GM23248 (cell line): ENCODE measurements at regions not wholly inside any gene's neighbourhood (a gene's known extent, or its start where the extent isn't known, plus 50 kb on each side); places are given as distances from the start of the nearest gene placed in this dataset.

Experiments
- DNase-seq: peaks from one replicate; pipeline ENCODE4 v3.0.0-alpha.2; 2015
- H2AFZ ChIP-seq: fragments of 200-600 bp; sonication (generic); 2 replicates; pipeline ENCODE4 v1.6.1; 2016; ENCODE audit warnings: antibody characterized with exemption
- H3F3A ChIP-seq: fragments of 200-600 bp; sonication (generic); 2 replicates; pipeline ENCODE4 v1.6.1; 2016; ENCODE audit warnings: mild to moderate bottlenecking, antibody characterized with exemption, mixed run types; ENCODE audit not compliant: insufficient read depth
- H3K27ac ChIP-seq: fragments of 200-600 bp; sonication (generic); 2 replicates; pipeline ENCODE4 v1.5.1; 2016; ENCODE audit warnings: mild to moderate bottlenecking
- H3K27me3 ChIP-seq: fragments of 200-600 bp; sonication (generic); replicated peaks from 2 replicates; pipeline ENCODE4 v1.6.1; 2016; ENCODE audit warnings: mild to moderate bottlenecking; ENCODE audit not compliant: insufficient read depth
- H3K36me3 ChIP-seq: fragments of 200-600 bp; sonication (generic); 2 replicates; pipeline ENCODE4 v1.6.1; 2016; ENCODE audit warnings: low read depth, mild to moderate bottlenecking
- H3K4me1 ChIP-seq: fragments of 200-600 bp; sonication (generic); 2 replicates; pipeline ENCODE4 v1.6.1; 2016; ENCODE audit warnings: mild to moderate bottlenecking; ENCODE audit not compliant: insufficient read depth
- H3K4me2 ChIP-seq: fragments of 200-600 bp; sonication (generic); one replicate; pipeline ENCODE4 v1.6.1; 2016; ENCODE audit warnings: mild to moderate bottlenecking; ENCODE audit not compliant: unreplicated experiment
- H3K4me3 ChIP-seq: fragments of 200-600 bp; sonication (generic); 2 replicates; pipeline ENCODE4 v1.5.1; 2016; ENCODE audit warnings: mild to moderate bottlenecking
- H3K79me2 ChIP-seq: fragments of 200-600 bp; sonication (generic); 2 replicates; pipeline ENCODE4 v1.6.1; 2016; ENCODE audit warnings: mild to moderate bottlenecking; ENCODE audit not compliant: insufficient read depth
- H3K9ac ChIP-seq: fragments of 200-600 bp; sonication (generic); 2 replicates; pipeline ENCODE4 v1.6.1; 2016; ENCODE audit warnings: mild to moderate bottlenecking
- H3K9me2 ChIP-seq: fragments of 200-600 bp; sonication (generic); 2 replicates; pipeline ENCODE4 v1.6.1; 2016; ENCODE audit warnings: mixed run types, mild to moderate bottlenecking, moderate library complexity; ENCODE audit not compliant: insufficient read depth
- H3K9me3 ChIP-seq: fragments of 200-600 bp; sonication (generic); one replicate; pipeline ENCODE4 v1.6.1; 2017; ENCODE audit warnings: low read depth
- H4K20me1 ChIP-seq: fragments of 200-600 bp; sonication (generic); 2 replicates; pipeline ENCODE4 v1.6.0; 2016; ENCODE audit not compliant: insufficient read depth
- EZH2 ChIP-seq: fragments of 200-600 bp; sonication (generic); IDR thresholded peaks from 2 replicates; pipeline ENCODE4 v1.6.1; 2018; ENCODE audit warnings: antibody characterized with exemption, mild to moderate bottlenecking; ENCODE audit not compliant: insufficient read depth, poor library complexity, severe bottlenecking
- EZH2phosphoT487 ChIP-seq: fragments of 200-600 bp; sonication (generic); IDR thresholded peaks from 2 replicates; pipeline ENCODE4 v1.6.1; 2018; ENCODE audit warnings: antibody characterized with exemption, moderate library complexity, mild to moderate bottlenecking, low read depth; ENCODE audit not compliant: insufficient read depth
- WGBS, 2 experiments: methylation state at CpG; one replicate each; pipeline ENCODE4 v1.1.6; 2015 to 2017; ENCODE audit warnings: low lambda C conversion rate in 2 of 2, low coverage in 1 of 2; ENCODE audit errors: missing lambda C conversion rate in 2 of 2; 5-methylcytosine and 5-hydroxymethylcytosine counted together
- in situ Hi-C: fragments of 300-500 bp; cut with MboI; formaldehyde crosslinking; loops from 2 replicates; pipeline ENCODE4 v1.15.0; 2020

DNA sequence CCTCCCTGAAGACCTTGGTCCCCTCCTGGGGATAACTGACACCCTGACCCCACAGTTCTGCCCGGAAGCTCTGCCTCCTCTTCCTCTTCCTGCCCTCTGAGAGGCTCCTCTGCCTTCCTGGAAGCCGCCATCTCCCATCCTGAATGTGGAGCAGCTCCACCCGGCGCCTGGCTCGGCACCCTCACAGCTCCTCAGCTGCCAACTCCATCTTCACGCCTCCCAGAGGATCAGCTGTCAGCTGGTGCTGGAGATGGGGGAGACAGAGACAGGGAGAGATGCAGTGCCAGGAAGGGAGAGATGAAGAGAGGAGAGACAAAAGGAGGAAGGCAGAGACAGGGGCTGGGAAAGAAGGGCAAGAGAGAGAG, 210.4 kb upstream of the CSF3R start:
- H3K36me3 ChIP-seq = no peaks in the 10 kb centered on the region
- WGBS, 2 experiments = 5 to 10% methylated on average over 6 of the region's 6 CpGs
- DNase-seq = no peak
- H3K4me3 ChIP-seq = no peak overlapping the region
- no peaks in the 10 kb centered on the region for H3K9me3 ChIP-seq
- H4K20me1 ChIP-seq = no peaks in the 10 kb centered on the region
- TF ChIP-seq EZH2phosphoT487 (no peak), EZH2 (no peak)
- H3K4me2 ChIP-seq = no peak overlapping the region
- no peak overlapping the region for H3K9ac ChIP-seq
- H3F3A ChIP-seq = no peaks in the 10 kb centered on the region
- no peak overlapping the region for H2AFZ ChIP-seq
- H3K4me1 ChIP-seq = no peaks in the 10 kb centered on the region
- H3K27ac ChIP-seq = no peak overlapping the region
- H3K9me2 ChIP-seq = no peaks in the 10 kb centered on the region
- 0 out of 2 replicates have a peak, but pooled peaks cover 3% of the 10 kb centered on the region for H3K27me3 ChIP-seq
- H3K79me2 ChIP-seq = no peaks in the 10 kb centered on the region
- in situ Hi-C loops = no loop called here

DNA sequence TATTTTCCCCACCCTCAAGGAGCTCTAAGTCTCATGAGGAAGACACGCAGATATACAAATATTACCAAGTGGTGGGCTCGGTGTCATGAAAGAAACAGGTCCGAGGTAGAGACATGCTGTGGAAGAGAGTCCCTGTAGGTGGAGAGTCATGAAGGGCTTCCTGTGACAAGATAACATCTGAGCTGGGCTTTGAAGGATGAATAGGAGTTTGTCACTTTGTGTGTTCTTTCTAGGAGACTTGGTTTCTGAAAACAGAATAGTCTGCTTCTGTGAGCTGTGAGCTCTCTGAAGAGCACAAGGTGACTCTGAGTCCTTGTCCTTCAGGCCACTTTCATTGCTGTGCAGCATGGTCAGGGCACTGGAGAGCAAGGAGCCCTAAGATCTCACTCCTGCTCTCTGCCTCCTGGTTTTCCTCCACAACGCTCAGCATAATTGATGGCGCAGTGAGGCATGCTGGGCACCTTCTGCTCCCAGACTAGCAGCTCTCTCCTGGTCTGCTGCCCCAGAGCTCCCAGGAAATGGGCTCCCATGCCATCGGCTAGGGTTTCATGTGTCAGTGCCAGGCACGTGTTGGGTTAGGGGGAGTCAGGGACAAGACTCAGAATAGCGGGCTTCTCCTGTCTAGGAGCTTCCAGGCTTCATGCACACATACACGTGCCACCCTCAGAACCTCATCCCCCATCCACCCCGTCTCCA, 209.9 kb upstream of the CSF3R start:
- no peak overlapping the region for H3K27ac ChIP-seq
- 0 out of 2 replicates have a peak, but pooled peaks cover 3% of the 10 kb centered on the region for H3K27me3 ChIP-seq
- H3F3A ChIP-seq = no peaks in the 10 kb centered on the region
- no peak overlapping the region for H3K4me3 ChIP-seq
- 38 to 49% methylated on average over 9 to 10 of the region's 10 CpGs for WGBS, 2 experiments
- no peaks in the 10 kb centered on the region for H3K36me3 ChIP-seq
- in situ Hi-C loops = no loop called here
- H4K20me1 ChIP-seq = no peaks in the 10 kb centered on the region
- no peak overlapping the region for H3K4me2 ChIP-seq
- DNase-seq = no peak
- H3K9ac ChIP-seq = no peak overlapping the region
- no peak for TF ChIP-seq EZH2phosphoT487
- TF ChIP-seq EZH2 = no peak
- H2AFZ ChIP-seq = no peak overlapping the region
- no peaks in the 10 kb centered on the region for H3K9me2 ChIP-seq
- H3K4me1 ChIP-seq = no peaks in the 10 kb centered on the region
- no peaks in the 10 kb centered on the region for H3K79me2 ChIP-seq
- H3K9me3 ChIP-seq = no peaks in the 10 kb centered on the region

DNA sequence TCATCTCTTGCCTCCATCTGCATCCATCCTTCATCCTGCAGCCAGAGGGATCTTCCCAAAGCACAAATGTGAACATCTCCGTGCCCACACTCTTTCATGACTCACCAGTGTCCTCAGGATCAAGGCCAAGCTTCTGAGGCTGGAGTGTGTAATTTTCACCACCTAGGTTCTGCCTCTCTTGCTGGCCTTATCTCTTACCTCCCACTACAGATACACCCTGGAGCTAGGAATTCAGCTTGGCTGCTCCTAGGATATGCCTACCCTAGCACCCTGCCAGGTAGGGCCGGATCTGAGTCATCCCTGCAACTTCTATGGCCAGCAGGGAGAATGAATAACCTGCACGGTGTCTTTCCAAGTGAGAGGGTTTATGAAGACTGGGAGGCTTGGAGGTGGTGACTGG, 208.7 kb upstream of the CSF3R start:
- Histone ChIP-seq H3K36me3 (no peaks in the 10 kb centered on the region), H3F3A (no peaks in the 10 kb centered on the region), H3K4me1 (no peaks in the 10 kb centered on the region), H3K79me2 (no peaks in the 10 kb centered on the region), H3K4me2 (no peak overlapping the region), H3K9ac (no peak overlapping the region), H3K9me3 (no peaks in the 10 kb centered on the region), H3K27me3 (0 out of 2 replicates have a peak, but pooled peaks cover 3% of the 10 kb centered on the region), H3K27ac (no peak overlapping the region), H2AFZ (no peak overlapping the region), H3K4me3 (no peak overlapping the region), H3K9me2 (no peaks in the 10 kb centered on the region), H4K20me1 (no peaks in the 10 kb centered on the region)
- in situ Hi-C loops = no loop called here
- 28 to 33% methylated on average over 3 of the region's 3 CpGs for WGBS, 2 experiments
- no peak for TF ChIP-seq EZH2
- peak; percentile 11 for DNase-seq

DNA sequence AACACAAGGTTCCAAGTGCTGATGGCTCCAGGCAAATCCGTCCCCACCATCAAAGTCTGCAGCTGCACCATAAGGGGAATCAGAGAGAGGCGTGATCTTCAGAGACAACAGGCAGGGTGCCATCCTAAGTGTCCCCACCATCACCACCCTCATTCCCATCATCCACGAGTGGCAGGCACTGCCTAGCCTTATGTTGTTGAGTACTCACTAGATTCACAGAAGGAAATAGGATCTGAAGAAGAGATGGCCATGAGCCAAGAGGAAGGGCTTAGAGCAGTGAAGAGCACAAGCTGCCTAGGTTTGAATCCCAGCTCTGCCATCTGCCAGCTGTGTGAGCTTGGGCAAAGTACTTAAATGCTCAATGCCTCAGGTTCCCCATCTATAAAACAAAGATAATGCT, 207.3 kb upstream of the CSF3R start:
- H3K36me3 ChIP-seq = no peaks in the 10 kb centered on the region
- no peaks in the 10 kb centered on the region for H4K20me1 ChIP-seq
- no peak overlapping the region for H3K4me3 ChIP-seq
- no peak overlapping the region for H2AFZ ChIP-seq
- in situ Hi-C loops = no loop called here
- no peaks in the 10 kb centered on the region for H3K9me2 ChIP-seq
- TF ChIP-seq EZH2phosphoT487 (no peak), EZH2 (no peak)
- WGBS, 2 experiments = 10 to 16% methylated on average over 3 of the region's 3 CpGs
- H3K4me2 ChIP-seq = no peak overlapping the region
- H3F3A ChIP-seq = no peaks in the 10 kb centered on the region
- no peak for DNase-seq
- H3K9me3 ChIP-seq = no peaks in the 10 kb centered on the region
- H3K27ac ChIP-seq = no peak overlapping the region
- H3K27me3 ChIP-seq = 0 out of 2 replicates have a peak, but pooled peaks cover under 1% of the 10 kb centered on the region
- no peaks in the 10 kb centered on the region for H3K4me1 ChIP-seq
- no peak overlapping the region for H3K9ac ChIP-seq
- no peaks in the 10 kb centered on the region for H3K79me2 ChIP-seq
